ENCODE measurements at regions not wholly inside any gene's neighbourhood (a gene's known extent, or its start where the extent isn't known, plus 50 kb on each side); places are given as distances from the start of the nearest gene placed in this dataset.

DNA sequence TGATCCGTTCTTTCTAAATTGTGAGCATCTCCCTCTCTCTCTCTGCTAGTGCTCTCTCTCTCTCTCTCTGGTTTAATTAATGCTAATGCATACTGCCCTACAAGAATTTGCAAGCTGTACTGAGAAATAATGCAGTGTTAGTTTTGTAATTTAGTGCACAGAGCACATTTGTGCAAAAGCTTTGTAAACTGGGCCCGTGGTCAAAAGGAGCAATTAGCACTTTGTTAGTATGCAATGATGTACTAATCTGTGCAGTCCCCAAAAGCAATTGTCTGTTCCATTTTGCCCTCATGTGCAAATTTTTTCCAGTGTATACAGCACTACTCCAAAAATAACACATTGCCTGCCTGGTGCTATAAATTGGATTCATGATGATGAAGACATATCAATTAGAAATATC, 184.6 kb upstream of the CMC1 start (continued):
- TF ChIP-seq, protein P1, sequence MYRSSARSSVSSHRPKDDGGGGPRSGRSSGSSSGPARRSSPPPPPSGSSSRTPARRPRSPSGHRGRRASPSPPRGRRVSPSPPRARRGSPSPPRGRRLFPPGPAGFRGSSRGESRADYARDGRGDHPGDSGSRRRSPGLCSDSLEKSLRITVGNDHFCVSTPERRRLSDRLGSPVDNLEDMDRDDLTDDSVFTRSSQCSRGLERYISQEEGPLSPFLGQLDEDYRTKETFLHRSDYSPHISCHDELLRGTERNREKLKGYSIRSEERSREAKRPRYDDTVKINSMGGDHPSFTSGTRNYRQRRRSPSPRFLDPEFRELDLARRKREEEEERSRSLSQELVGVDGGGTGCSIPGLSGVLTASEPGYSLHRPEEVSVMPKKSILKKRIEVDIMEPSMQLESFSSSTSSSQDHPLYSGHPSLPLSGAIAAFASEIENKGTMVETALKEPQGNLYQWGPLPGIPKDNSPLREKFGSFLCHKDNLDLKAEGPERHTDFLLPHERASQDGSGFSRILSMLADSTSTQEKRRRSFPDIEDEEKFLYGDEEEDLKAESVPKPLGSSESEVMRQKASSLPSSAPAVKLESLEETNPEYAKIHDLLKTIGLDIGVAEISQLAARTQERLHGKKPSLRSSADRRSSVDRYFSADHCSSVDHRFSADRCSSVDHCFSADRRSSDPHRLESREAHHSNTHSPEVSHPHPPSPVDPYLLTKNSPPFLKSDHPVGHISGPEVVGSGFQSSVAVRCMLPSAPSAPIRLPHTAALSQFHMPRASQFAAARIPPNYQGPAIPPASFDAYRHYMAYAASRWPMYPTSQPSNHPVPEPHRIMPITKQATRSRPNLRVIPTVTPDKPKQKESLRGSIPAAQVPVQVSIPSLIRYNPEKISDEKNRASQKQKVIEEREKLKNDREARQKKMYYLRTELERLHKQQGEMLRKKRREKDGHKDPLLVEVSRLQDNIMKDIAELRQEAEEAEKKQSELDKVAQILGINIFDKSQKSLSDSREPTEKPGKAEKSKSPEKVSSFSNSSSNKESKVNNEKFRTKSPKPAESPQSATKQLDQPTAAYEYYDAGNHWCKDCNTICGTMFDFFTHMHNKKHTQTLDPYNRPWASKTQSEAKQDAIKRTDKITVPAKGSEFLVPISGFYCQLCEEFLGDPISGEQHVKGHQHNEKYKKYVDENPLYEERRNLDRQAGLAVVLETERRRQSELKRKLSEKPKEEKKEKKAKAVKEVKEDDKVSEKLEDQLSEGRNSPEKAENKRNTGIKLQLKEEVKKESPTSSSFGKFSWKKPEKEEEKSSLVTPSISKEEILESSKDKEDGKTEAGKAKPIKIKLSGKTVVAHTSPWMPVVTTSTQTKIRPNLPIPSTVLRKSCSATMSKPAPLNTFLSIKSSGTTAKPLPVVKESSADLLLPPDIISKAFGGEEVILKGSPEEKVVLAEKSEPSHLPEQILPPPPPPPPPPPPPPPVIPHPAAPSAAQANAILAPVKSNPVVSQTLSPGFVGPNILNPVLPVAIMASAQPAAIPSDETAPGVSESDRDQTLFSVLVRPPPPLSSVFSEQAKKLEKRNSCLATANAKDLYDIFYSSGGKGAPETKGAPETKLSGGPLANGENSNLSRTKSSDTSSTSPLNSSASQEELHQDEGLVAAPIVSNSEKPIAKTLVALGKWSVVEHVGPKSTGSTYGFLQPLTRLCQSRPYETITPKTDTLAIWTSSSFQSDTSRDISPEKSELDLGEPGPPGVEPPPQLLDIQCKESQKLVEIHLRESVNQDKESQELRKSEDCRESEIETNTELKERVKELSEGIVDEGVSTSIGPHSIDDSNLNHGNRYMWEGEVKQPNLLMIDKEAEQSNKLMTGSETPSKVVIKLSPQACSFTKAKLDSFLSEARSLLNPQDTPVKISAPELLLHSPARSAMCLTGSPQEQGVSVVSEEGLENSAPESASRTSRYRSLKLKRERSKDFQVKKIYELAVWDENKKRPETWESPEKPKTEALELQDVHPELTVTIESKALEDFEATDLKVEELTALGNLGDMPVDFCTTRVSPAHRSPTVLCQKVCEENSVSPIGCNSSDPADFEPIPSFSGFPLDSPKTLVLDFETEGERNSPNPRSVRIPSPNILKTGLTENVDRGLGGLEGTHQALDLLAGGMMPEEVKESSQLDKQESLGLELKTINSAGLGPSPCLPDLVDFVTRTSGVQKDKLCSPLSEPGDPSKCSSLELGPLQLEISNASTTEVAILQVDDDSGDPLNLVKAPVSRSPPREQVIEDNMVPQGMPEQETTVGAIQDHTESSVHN (CRISPR knock-in tag; IDR thresholded peaks at IDR 0.05) = no peak
- no peak for TF ChIP-seq POGK (CRISPR knock-in tag; conservative IDR thresholded peaks at IDR 0.05)

- H3K4me2 ChIP-seq (ENCODE audit: low read depth, low read length) = no peak overlapping the region
- H3K27ac ChIP-seq (ENCODE audit: extremely low read length, insufficient read depth, low read length) = no peak overlapping the region
- BruUV-seq (replicated peaks) = no TSS peak
- no peaks in the 10 kb centered on the region for H3K36me3 ChIP-seq (replicated peaks in 1 of 2; ENCODE audit: control insufficient read depth in 1 of 2, insufficient read depth in 2 of 2, low read length in 2 of 2)
- no peak for FAIRE-seq
- in situ Hi-C loops (cut with HindIII; ENCODE audit: extremely low pct_ligation_motif_present, low pct_unique_long_range_greater_than_20kb) = no loop called here
- intact Hi-C loops (cut with micrococcal nuclease; ENCODE audit: unreplicated experiment) = no loop called here
- ATAC-seq = no peak
- WGBS (ENCODE audit: low lambda C conversion rate) = 0% methylated on average over 2 of the region's 2 CpGs
- H2AFZ ChIP-seq (ENCODE audit: low read length) = no peak overlapping the region
- H3K4me3 ChIP-seq (replicated peaks in 1 of 3; ENCODE audit: insufficient read depth in 1 of 3, low read depth in 2 of 3, low read length in 3 of 3) = no peak overlapping the region
- no peaks in the 10 kb centered on the region for H3K9me3 ChIP-seq (ENCODE audit: low read length)
- H3K27me3 ChIP-seq (ENCODE audit: control insufficient read depth in 1 of 2, insufficient read depth in 2 of 2, low read length in 2 of 2) = no peaks in the 10 kb centered on the region
- no peaks in the 10 kb centered on the region for H3K79me2 ChIP-seq (ENCODE audit: insufficient read depth, low read length)
- no peak for DNase-seq (ENCODE audit: low spot score)
- ChIA-PET CTCF (ENCODE audit: low intra/inter-chr PET ratio, low total read pairs) (no interaction called here), POLR2A (no interaction called here)
- H3K9ac ChIP-seq (ENCODE audit: insufficient read depth, low read depth, low read length) = no peak overlapping the region
- no peaks in the 10 kb centered on the region for H3K4me1 ChIP-seq (ENCODE audit: insufficient read depth, low read length)
- TF ChIP-seq TARDBP (CRISPR knock-in tag; IDR thresholded peaks at IDR 0.05) = no peak
- TF ChIP-seq TRIM24 (CRISPR knock-in tag; IDR thresholded peaks at IDR 0.05) = no peak
- TF ChIP-seq CTCF (CRISPR knock-in tag; IDR thresholded peaks at IDR 0.05) = 0 out of 2 replicates have a peak, but pooled peaks have one; percentile 23
- peak; percentile 32 for TF ChIP-seq STAG1 (CRISPR knock-in tag; IDR thresholded peaks at IDR 0.05)
- H4K20me1 ChIP-seq (ENCODE audit: insufficient read depth, low read length) = no peaks in the 10 kb centered on the region
These were observed 183.9 kb upstream of the CMC1 start for GRCh38 chr3:28057539-28057938.

Measured in HepG2 (cell line).